Left ventricle myocardium inferior (tissue), 1 donor: ENCODE measurements at regions not wholly inside any gene's neighbourhood (a gene's known extent, or its start where the extent isn't known, plus 50 kb on each side); places are given as distances from the start of the nearest gene placed in this dataset.

Experiments
- DNase-seq: peaks from one replicate; pipeline ENCODE4 v3.0.0-alpha.2; 2020
- H3K27ac ChIP-seq: fragments of 200-600 bp; replicated peaks from 2 replicates; pipeline ENCODE4 v1.8.0; 2021
- H3K27me3 ChIP-seq: fragments of 200-600 bp; 2 replicates; pipeline ENCODE4 v1.8.0; 2021; ENCODE audit warnings: low read depth
- H3K36me3 ChIP-seq: fragments of 200-600 bp; 2 replicates; pipeline ENCODE4 v1.8.0; 2021
- H3K4me1 ChIP-seq: fragments of 200-600 bp; 2 replicates; pipeline ENCODE4 v1.8.0; 2021
- H3K4me3 ChIP-seq: fragments of 200-600 bp; 2 replicates; pipeline ENCODE4 v1.8.0; 2021; ENCODE audit warnings: mild to moderate bottlenecking, moderate library complexity
- H3K9me3 ChIP-seq: fragments of 200-600 bp; replicated peaks from 2 replicates; pipeline ENCODE4 v1.8.0; 2021
- CTCF ChIP-seq: fragments of 200-600 bp; IDR thresholded peaks from 2 replicates; pipeline ENCODE4 v1.8.0; 2021; ENCODE audit warnings: antibody characterized with exemption, mild to moderate bottlenecking, borderline replicate concordance
- intact Hi-C: fragments of 100-400 bp; cut with micrococcal nuclease; formaldehyde crosslinking; loops from one replicate; pipeline ENCODE4 v1.11.0; 2022
- donor health status: DM: no; HTN: yes; CAD: no; lungs with severe emphysema.

- Histone ChIP-seq H3K4me1 (no peaks in the 10 kb centered on the region), H3K27me3 (no peaks in the 10 kb centered on the region), H3K27ac (no peak overlapping the region), H3K36me3 (no peaks in the 10 kb centered on the region), H3K9me3 (peaks cover 41% of the 10 kb centered on the region), H3K4me3 (no peak overlapping the region)
- no peak for DNase-seq
- no peak for TF ChIP-seq CTCF
- intact Hi-C loops: no loop called here
Measured at GRCh38 chr6:81979329-81979728, 226.8 kb upstream of the TENT5A start.

GRCh38 chr6:81978230-81978629, 225.7 kb upstream of the TENT5A start:
- Histone ChIP-seq H3K4me3 (no peak overlapping the region), H3K36me3 (no peaks in the 10 kb centered on the region), H3K9me3 (peaks cover 52% of the 10 kb centered on the region), H3K27me3 (no peaks in the 10 kb centered on the region), H3K4me1 (no peaks in the 10 kb centered on the region), H3K27ac (no peak overlapping the region)
- no peak for TF ChIP-seq CTCF
- no peak for DNase-seq
- intact Hi-C loops: no loop called here

- intact Hi-C loops: no loop called here
- Histone ChIP-seq H3K27ac (no peak overlapping the region), H3K4me3 (no peak overlapping the region), H3K36me3 (no peaks in the 10 kb centered on the region), H3K9me3 (peaks cover 59% of the 10 kb centered on the region), H3K27me3 (no peaks in the 10 kb centered on the region), H3K4me1 (no peaks in the 10 kb centered on the region)
- no peak for DNase-seq
- no peak for TF ChIP-seq CTCF
Measured at GRCh38 chr6:81977486-81977885, 225.0 kb upstream of the TENT5A start.

GRCh38 chr6:81969814-81970213, 217.3 kb upstream of the TENT5A start:
- H3K4me1 ChIP-seq: no peaks in the 10 kb centered on the region
- no peaks in the 10 kb centered on the region for H3K36me3 ChIP-seq
- intact Hi-C loops: no loop called here
- no peak for DNase-seq
- H3K9me3 ChIP-seq: peaks cover 29% of the 10 kb centered on the region
- no peaks in the 10 kb centered on the region for H3K27me3 ChIP-seq
- H3K27ac ChIP-seq: no peak overlapping the region
- TF ChIP-seq CTCF: no peak
- H3K4me3 ChIP-seq: no peak overlapping the region

- H3K4me3 ChIP-seq: no peak overlapping the region
- H3K27me3 ChIP-seq: no peaks in the 10 kb centered on the region
- H3K9me3 ChIP-seq: peaks cover 21% of the 10 kb centered on the region
- no peak for TF ChIP-seq CTCF
- H3K4me1 ChIP-seq: no peaks in the 10 kb centered on the region
- no peak overlapping the region for H3K27ac ChIP-seq
- intact Hi-C loops: no loop called here
- no peaks in the 10 kb centered on the region for H3K36me3 ChIP-seq
- no peak for DNase-seq
Measured at GRCh38 chr6:81969011-81969410, 216.5 kb upstream of the TENT5A start.

- H3K9me3 ChIP-seq: peaks cover under 1% of the 10 kb centered on the region
- no peak for DNase-seq
- H3K4me3 ChIP-seq: no peak overlapping the region
- H3K27me3 ChIP-seq: no peaks in the 10 kb centered on the region
- intact Hi-C loops: no loop called here
- H3K27ac ChIP-seq: no peak overlapping the region
- no peak for TF ChIP-seq CTCF
- H3K36me3 ChIP-seq: no peaks in the 10 kb centered on the region
- no peaks in the 10 kb centered on the region for H3K4me1 ChIP-seq
Measured at GRCh38 chr6:81966968-81967367, 214.5 kb upstream of the TENT5A start.
